Mucosa of stomach (tissue), 1 donor: ENCODE measurements at regions not wholly inside any gene's neighbourhood (a gene's known extent, or its start where the extent isn't known, plus 50 kb on each side); places are given as distances from the start of the nearest gene placed in this dataset.

Source experiments
- H3K27me3 ChIP-seq: one replicate; pipeline ENCODE4 v1.7.0; 2013; ENCODE audit warnings: mild to moderate bottlenecking, low read length; ENCODE audit not compliant: control insufficient read depth, insufficient read depth
- H3K36me3 ChIP-seq: one replicate; pipeline ENCODE4 v1.7.0; 2013; ENCODE audit warnings: low read length; ENCODE audit not compliant: control insufficient read depth, insufficient read depth
- H3K4me1 ChIP-seq: one replicate; pipeline ENCODE4 v1.7.0; 2013; ENCODE audit warnings: mild to moderate bottlenecking, low read length; ENCODE audit not compliant: control insufficient read depth, insufficient read depth
- H3K4me3 ChIP-seq: one replicate; pipeline ENCODE4 v1.7.0; 2013; ENCODE audit warnings: low read length
- H3K9ac ChIP-seq: one replicate; pipeline ENCODE4 v1.7.0; 2013; ENCODE audit warnings: mild to moderate bottlenecking, low read length, moderate library complexity
- H3K9me3 ChIP-seq: one replicate; pipeline ENCODE4 v1.7.0; 2013; ENCODE audit warnings: mild to moderate bottlenecking, low read length, moderate library complexity; ENCODE audit not compliant: control insufficient read depth
- donor health status: Pancreatic carcinoma.

DNA sequence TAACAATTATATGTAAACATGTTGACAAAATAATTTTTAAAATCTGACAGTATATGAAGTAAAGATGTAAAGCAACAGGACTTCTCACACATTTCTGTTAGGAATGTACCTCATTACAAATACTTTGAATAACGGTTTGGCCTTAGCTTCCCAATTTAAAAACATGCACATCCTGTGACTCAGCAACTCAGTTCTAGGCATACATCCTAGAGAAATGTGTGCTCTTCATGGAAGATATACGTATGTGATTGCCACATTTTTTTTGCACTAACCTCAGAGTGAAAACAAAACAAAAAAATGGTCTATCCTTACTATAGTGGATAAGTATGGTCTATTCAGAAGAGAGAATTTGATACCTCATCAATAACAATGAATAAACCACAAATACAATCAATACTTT lies 314.6 kb downstream of the LIG4 start:
- H3K4me3 ChIP-seq, result no peak overlapping the region

DNA sequence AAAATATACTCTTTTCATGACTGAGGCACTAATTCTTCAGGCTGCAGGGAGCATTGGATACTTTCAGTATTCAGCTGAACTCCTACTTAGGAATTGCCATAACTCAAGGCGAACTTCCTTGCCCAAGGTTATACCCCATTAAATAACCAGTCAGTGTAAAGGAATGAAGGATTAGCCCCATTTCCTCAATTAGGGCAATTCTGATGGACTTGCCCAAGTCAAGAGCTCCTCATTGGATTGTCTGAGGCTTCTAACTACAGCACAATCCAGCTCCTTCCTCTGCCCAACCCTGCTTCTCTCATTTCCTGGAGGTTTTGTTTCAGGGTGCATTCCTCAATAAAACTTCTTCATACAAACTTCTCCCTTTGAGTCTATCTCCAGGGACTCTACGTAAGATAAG lies 329.2 kb downstream of the LIG4 start:
- H3K4me3 ChIP-seq, result no peak overlapping the region
- no peaks in the 10 kb centered on the region for H3K9me3 ChIP-seq
- H3K9ac ChIP-seq, result no peak overlapping the region
- H3K36me3 ChIP-seq, result no peaks in the 10 kb centered on the region
- no peaks in the 10 kb centered on the region for H3K4me1 ChIP-seq
- no peaks in the 10 kb centered on the region for H3K27me3 ChIP-seq

More for the DNA sequence above, 314.6 kb downstream of the LIG4 start:
- Histone ChIP-seq H3K9me3 (no peaks in the 10 kb centered on the region), H3K27me3 (no peaks in the 10 kb centered on the region), H3K36me3 (no peaks in the 10 kb centered on the region), H3K9ac (no peak overlapping the region), H3K4me1 (no peaks in the 10 kb centered on the region)

DNA sequence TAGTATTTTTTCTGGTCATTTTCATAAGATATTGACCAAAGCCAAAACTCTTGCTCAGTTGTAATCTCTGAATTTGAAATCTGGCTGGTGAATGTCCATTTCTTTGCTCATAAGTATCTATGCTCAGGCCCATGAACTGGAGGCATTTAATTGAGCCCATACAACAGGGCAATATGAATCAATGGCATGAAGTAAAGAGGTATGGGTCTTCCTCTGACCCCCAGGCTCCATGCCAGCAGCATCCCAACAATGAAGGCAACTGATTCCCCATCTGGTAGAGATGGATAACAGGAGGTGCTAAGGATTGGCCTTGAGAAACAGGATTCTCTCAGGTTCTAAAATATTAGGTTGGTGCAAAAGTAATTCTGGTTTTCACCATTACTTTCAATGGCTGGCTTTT lies 330.8 kb downstream of the LIG4 start:
- no peak overlapping the region for H3K4me3 ChIP-seq
- H3K4me1 ChIP-seq, result no peaks in the 10 kb centered on the region
- H3K36me3 ChIP-seq, result no peaks in the 10 kb centered on the region
- H3K27me3 ChIP-seq, result no peaks in the 10 kb centered on the region
- H3K9me3 ChIP-seq, result no peaks in the 10 kb centered on the region
- H3K9ac ChIP-seq, result no peak overlapping the region

DNA sequence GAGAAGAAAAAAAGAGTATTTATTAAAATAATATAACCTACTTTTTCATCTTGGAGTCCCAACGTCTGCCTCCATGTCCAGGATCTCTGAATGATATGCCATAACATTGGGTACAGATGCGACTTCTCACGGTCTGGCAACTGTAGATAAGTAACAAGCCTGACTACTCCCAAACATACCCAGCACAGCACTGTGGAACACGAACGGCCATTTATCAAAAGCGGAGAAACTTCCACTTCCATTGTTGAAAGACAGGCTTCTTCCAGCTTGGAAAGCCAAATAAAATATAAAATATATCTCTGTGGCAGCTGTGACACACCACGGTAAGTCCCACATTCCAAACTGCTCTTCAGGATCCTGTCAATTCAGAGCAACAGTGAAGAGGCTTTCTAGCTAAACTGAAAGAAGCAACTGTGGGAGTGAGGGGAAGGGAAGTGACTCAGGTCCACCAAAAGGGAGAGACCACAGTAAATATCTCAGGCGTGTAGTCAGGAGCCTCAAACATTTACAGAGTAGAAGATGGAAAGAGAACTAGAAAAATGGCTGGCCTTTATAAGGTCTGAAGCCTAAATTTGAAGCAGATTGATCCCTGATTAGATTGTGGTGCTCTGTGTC lies 331.7 kb downstream of the LIG4 start:
- no peaks in the 10 kb centered on the region for H3K9me3 ChIP-seq
- H3K9ac ChIP-seq, result no peak overlapping the region
- no peaks in the 10 kb centered on the region for H3K36me3 ChIP-seq
- H3K4me1 ChIP-seq, result no peaks in the 10 kb centered on the region
- H3K27me3 ChIP-seq, result no peaks in the 10 kb centered on the region
- no peak overlapping the region for H3K4me3 ChIP-seq

DNA sequence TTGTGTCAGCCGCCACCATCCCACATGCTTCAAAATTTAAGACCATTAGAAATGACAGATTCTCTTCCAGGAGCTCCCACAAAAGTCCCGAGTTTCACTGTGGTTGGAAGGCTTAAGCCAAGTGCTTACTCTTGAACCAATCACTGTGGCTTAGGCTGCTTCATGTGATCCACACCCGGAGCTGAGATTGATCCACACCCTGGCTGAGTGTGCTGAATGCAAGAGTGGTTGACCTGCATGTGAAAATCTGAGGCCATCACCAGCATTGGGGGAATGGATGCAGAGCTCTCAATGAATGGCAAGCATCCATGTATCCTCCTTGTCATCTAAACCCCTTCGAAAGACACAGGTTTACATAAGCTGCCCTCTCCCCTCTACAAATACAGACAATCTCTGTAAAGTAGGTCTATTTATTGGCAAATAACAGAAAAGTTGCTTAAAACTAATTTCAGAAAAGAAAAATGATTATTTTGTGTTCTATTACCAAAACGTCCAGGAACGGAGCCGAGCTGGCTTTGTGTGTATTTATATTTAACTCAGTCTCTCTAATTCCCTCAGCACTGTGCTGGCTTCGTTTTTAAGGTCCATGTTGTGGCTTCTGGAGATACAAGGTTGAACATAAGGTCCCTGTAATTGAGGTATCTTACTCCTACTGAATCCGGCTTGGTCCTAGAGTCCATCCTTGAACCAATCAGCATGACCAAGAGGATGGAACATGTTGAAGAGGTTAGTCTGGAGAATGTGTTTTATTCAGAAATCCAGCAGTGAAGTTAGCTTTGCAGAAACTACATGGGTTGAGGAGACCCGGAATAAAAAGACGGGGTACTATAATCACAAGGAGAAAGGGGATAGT lies 332.4 kb downstream of the LIG4 start:
- no peaks in the 10 kb centered on the region for H3K27me3 ChIP-seq
- no peaks in the 10 kb centered on the region for H3K36me3 ChIP-seq
- no peaks in the 10 kb centered on the region for H3K4me1 ChIP-seq
- no peak overlapping the region for H3K4me3 ChIP-seq
- H3K9me3 ChIP-seq, result no peaks in the 10 kb centered on the region
- no peak overlapping the region for H3K9ac ChIP-seq

DNA sequence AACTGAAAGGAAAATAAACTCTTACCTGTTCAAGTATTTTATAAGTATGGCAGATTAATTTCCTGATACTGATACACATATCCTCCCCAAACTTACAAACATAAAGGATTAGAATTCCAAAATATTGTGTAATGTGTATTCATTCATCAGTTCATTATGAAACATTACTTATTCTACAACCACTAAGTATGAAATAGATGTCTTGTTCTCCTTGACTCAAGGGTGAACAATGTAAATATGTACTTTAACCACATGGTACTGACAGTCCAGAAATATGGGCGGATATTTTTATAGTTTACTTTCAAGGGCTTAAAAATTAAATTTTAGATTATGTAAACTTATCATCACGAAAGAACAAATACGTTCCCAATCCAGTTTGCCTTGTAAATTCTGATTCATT lies 334.0 kb downstream of the LIG4 start:
- Histone ChIP-seq H3K9me3 (no peaks in the 10 kb centered on the region), H3K9ac (no peak overlapping the region), H3K27me3 (no peaks in the 10 kb centered on the region), H3K36me3 (no peaks in the 10 kb centered on the region), H3K4me3 (no peak overlapping the region), H3K4me1 (no peaks in the 10 kb centered on the region)

DNA sequence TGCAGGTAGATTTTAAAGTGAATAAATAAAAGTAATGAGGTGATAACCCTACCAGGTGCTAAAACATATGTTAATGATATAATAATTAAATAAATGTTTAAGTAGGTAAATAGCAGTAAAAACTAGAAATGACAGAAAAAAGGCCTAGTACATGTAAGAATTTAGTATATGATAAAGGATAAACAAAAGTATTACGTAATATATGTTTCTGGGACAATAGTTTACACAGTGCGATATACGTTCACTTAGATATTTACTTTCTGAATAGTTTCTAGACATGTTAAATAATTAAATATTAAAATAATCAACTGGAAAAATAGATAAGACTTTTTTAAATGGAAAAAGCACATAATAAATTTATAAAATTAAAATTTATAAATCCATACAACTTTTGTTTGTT lies 340.9 kb downstream of the LIG4 start:
- Histone ChIP-seq H3K9ac (no peak overlapping the region), H3K27me3 (peaks cover 3% of the 10 kb centered on the region), H3K4me1 (peaks cover 15% of the 10 kb centered on the region), H3K9me3 (no peaks in the 10 kb centered on the region), H3K36me3 (no peaks in the 10 kb centered on the region), H3K4me3 (no peak overlapping the region)

DNA sequence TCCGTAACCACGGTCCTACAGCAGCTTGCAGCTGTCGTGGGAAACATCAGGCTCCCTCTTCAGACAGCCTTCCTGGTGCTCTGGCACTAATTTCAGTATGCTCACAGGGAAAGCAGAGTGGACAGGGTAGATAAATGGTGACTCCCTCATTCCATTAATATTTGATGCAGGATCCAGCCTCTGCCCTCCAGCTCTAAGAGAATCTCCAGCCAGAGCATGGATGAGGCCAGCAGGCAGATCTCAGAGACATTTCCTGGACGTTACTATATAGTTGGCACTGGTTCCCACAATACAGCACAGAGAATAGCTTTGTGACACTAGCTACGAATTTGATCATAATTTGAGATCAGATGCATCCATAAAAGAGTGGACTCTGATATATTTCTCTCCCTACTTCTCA lies 341.4 kb downstream of the LIG4 start:
- Histone ChIP-seq H3K4me3 (no peak overlapping the region), H3K9me3 (no peaks in the 10 kb centered on the region), H3K9ac (no peak overlapping the region), H3K4me1 (peaks cover 15% of the 10 kb centered on the region), H3K36me3 (no peaks in the 10 kb centered on the region), H3K27me3 (peaks cover 3% of the 10 kb centered on the region)

DNA sequence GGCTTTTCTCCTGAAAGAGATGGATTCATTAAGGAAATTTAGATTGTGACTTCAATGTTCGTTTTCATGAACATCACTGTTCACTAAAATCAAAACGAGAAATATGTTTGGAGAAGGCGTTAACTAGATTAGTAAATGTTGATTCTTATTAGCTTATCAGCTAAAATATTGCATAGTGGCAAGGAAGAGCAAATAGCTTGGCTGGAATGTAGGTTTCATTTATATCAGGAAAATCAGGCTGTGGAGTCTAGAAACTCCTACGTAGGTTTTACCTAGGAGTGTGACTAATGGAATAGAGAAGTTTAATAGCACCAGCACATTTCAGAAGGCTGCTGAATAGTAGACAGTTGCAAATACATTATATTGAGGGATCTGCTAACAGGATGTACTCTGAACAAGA lies 344.9 kb downstream of the LIG4 start:
- peaks cover 28% of the 10 kb centered on the region for H3K4me1 ChIP-seq
- H3K27me3 ChIP-seq, result peaks cover 26% of the 10 kb centered on the region
- H3K9me3 ChIP-seq, result no peaks in the 10 kb centered on the region
- H3K4me3 ChIP-seq, result no peak overlapping the region
- H3K9ac ChIP-seq, result no peak overlapping the region
- H3K36me3 ChIP-seq, result no peaks in the 10 kb centered on the region

DNA sequence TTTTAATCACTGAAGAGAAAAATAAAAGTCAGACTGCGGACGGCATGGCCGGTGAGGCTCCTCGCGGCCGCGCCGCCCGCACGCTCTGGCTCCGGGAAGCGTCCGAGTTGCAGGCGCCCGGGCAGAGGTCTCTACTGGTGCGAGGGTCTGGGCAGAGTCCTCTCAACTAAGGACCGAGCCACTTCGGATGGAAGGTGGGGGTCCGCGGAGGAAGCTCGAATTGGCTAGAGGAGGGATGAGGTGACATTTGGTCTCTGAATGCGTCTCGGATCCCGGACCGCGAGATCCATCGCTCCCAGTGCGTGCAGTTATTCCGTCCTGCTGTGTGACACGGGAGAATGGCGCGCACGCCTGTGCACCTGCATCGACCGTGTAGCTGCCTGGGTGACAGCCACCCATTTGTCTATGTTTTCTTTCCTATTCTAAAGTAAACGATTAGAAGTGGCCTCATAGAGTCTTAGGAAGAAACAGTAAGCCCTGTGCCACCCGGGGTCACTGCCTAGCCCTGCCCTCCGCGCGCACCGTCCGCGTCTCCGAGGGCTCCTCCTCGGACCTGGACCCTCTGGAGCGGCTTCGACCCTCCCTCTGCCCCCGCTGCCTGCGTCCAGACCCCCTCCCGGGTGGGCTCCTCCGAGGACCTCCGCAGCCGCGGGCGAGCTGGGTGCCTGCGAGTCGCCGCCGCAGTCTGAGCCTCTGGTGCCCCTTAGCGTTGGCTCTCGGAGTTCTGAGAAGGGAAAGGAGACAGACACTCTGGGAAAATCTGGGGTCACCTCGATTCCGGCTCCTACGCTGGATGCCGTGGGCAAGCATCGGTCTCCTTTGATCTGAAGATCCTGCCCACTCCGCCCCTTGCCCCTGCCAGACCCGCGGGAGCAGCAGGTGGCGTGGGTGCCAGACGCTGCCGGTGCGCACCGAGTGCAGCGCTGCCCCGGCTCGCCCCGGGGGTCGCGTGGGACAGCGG lies 347.4 kb downstream of the LIG4 start:
- peak overlapping the region; percentile 41 for H3K4me3 ChIP-seq
- no peaks in the 10 kb centered on the region for H3K9me3 ChIP-seq
- H3K27me3 ChIP-seq, result peaks cover 31% of the 10 kb centered on the region
- no peaks in the 10 kb centered on the region for H3K36me3 ChIP-seq
- H3K4me1 ChIP-seq, result peaks cover 28% of the 10 kb centered on the region
- H3K9ac ChIP-seq, result no peak overlapping the region

DNA sequence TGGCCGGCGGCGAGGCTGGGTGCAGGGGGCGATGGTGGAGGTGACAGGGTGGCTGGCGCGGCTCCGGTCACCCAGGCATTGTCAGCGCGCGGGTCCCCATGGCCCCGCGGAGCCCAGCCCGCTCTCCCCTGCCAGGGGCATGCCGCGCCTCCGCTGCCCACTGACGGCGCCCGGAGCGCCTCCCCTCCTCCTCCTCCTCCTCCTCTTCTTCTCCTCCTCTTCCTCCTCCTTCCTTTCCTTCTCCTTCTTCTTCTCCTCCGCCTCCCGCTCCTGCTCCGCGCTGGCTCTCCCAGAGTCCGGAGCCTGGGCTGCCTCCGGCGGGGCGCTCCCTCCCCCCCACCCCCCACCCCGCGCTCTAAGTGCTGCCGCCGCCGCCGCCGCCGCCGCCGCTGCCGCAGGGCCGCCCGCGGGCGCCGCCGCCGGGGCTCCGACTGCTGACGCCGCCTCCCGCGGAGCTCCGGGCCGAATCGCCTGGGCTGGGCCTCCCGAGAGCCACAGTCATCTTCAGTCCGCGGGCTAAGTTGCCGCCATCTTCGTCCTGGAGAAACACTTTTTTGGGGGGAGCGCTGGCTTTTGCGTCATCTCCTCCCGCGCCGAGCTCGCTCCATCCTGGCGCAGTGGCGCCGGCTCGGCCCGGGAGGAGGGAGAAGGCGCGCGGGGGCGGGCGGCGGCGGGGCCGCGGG lies 348.3 kb downstream of the LIG4 start:
- Histone ChIP-seq H3K36me3 (no peaks in the 10 kb centered on the region), H3K9ac (no peak overlapping the region), H3K4me3 (no peak overlapping the region), H3K27me3 (peaks cover 31% of the 10 kb centered on the region), H3K9me3 (no peaks in the 10 kb centered on the region), H3K4me1 (peaks cover 28% of the 10 kb centered on the region)
